ENCODE measurements at regions not wholly inside any gene's neighbourhood (a gene's known extent, or its start where the extent isn't known, plus 50 kb on each side); places are given as distances from the start of the nearest gene placed in this dataset.

- no peak for TF ChIP-seq ZNF256 (CRISPR knock-in tag; conservative IDR thresholded peaks at IDR 0.05)
- TF ChIP-seq ZNF75D (CRISPR knock-in tag; IDR thresholded peaks at IDR 0.05; ENCODE audit: borderline replicate concordance), result no peak
- TF ChIP-seq ZNF878 (CRISPR knock-in tag; IDR thresholded peaks at IDR 0.05), result no peak
- TF ChIP-seq TCF12 (IDR thresholded peaks at IDR 0.05), result no peak
- TF ChIP-seq TCF12 (CRISPR knock-in tag; IDR thresholded peaks at IDR 0.05), result no peak
- no peak for TF ChIP-seq RFX3 (CRISPR knock-in tag; IDR thresholded peaks at IDR 0.05)
- TF ChIP-seq ZNF839 (CRISPR knock-in tag; IDR thresholded peaks at IDR 0.05; ENCODE audit: borderline replicate concordance), result no peak
- TF ChIP-seq POLR2A (IDR thresholded peaks at IDR 0.05; ENCODE audit: insufficient read depth in 1 of 2, low read depth in 2 of 2, low read length in 2 of 2), result no peak
- no peak for TF ChIP-seq GTF3A (CRISPR knock-in tag; conservative IDR thresholded peaks at IDR 0.05)
- TF ChIP-seq ZNF24 (IDR thresholded peaks at IDR 0.05), result no peak
These were observed 66.9 kb upstream of the C15orf39 start for GRCh38 chr15:75134748-75135147.

All from HepG2 (cell line).